IPS-NIHi11 (cell line): ENCODE measurements at regions not wholly inside any gene's neighbourhood (a gene's known extent, or its start where the extent isn't known, plus 50 kb on each side); places are given as distances from the start of the nearest gene placed in this dataset.

Experiments
- DNase-seq: peaks from one replicate; pipeline ENCODE4 v3.0.0; 2012; ENCODE audit warnings: mixed read lengths, low spot score

GRCh38 chr4:20643631-20644030, 56.6 kb upstream of the PACRGL start:
- DNase-seq = no peak

DNA sequence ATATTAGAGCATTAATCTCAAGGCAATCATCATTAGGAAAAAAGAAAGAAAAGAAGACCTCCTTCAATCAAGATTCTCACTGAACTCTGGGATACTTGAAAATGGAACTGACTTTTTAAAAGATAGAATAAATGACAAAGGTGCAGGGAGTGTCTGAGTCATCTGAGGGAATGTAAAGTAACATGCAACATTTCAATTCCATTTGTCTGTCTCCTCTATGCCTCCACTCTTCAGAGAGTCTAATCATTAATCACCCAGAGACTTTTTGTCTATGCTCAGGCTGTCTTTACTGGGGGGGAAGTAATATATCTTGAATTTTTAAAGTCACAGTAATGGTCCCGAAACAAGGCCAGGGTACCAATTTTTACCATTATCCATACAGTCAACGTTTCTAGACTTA, 55.0 kb upstream of the PACRGL start:
- no peak for DNase-seq

DNA sequence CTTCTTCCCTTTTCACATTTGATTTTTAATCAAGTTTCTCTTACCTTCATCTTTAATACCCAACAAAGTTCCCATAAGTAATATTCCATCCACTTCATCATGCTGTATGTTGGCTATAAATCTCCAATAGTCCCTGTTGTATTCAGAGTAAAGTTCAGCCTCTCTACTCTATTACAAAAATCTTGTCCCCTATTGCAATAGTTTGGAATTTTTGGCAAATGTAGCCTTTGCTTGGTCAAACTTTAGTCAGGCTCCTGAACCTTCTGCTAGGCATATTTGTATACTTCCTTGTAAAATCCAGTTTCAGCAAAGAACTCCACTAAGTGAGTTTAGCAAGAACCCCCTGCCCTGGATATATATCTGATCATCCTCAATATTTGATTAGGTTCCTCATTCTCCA, 54.0 kb upstream of the PACRGL start:
- DNase-seq = no peak
